Uterus (tissue), 2 donors: ENCODE measurements at regions not wholly inside any gene's neighbourhood (a gene's known extent, or its start where the extent isn't known, plus 50 kb on each side); places are given as distances from the start of the nearest gene placed in this dataset.

Experiments
- CTCF ChIP-seq, 4 experiments: fragments of 200-600 bp in 2 of 4; fragments of 450-650 bp in 2 of 4; sonication (generic) in 2 of 4; IDR thresholded peaks; one replicate each; pipeline ENCODE4 v1.5.1; 2016 to 2019; ENCODE audit warnings: antibody characterized with exemption in 4 of 4, mild to moderate bottlenecking in 2 of 4, moderate library complexity in 1 of 4
- POLR2A ChIP-seq, 2 donors: fragments of 450-650 bp; IDR thresholded peaks; one replicate each; pipeline ENCODE4 v1.6.1; 2016; ENCODE audit warnings: antibody characterized with exemption in 2 of 2, mild to moderate bottlenecking in 1 of 2, moderate library complexity in 1 of 2

- TF ChIP-seq CTCF (IDR thresholded peaks at IDR 0.05) (no peak), POLR2A (IDR thresholded peaks at IDR 0.05) (no peak)
Measured at GRCh38 chr13:73583331-73583730, 524.5 kb downstream of the KLF5 start.
